Mucosa of descending colon (tissue), 3 donors: ENCODE measurements at regions not wholly inside any gene's neighbourhood (a gene's known extent, or its start where the extent isn't known, plus 50 kb on each side); places are given as distances from the start of the nearest gene placed in this dataset.

Source experiments
- ATAC-seq: fragments of 200-7000 bp; cut with Tn5 transposase; one replicate; pipeline ENCODE4 v1.9.1; 2020; ENCODE audit warnings: mild to moderate bottlenecking, moderate library complexity
- DNase-seq, 3 donors: peaks; one replicate each; pipeline ENCODE4 v3.0.0-alpha.2; 2020
- H3K36me3 ChIP-seq: fragments of 200-600 bp; one replicate; pipeline ENCODE4 v1.8.0; 2021; ENCODE audit warnings: low read depth, mild to moderate bottlenecking
- H3K4me1 ChIP-seq: fragments of 200-600 bp; one replicate; pipeline ENCODE4 v1.8.0; 2021; ENCODE audit warnings: low read depth, mild to moderate bottlenecking
- H3K4me3 ChIP-seq: fragments of 200-600 bp; one replicate; pipeline ENCODE4 v1.8.0; 2021; ENCODE audit warnings: mild to moderate bottlenecking
- H3K9me3 ChIP-seq: fragments of 200-600 bp; one replicate; pipeline ENCODE4 v1.8.0; 2021; ENCODE audit warnings: mild to moderate bottlenecking
- CTCF ChIP-seq: fragments of 200-600 bp; IDR thresholded peaks from one replicate; pipeline ENCODE4 v1.8.0; 2022; ENCODE audit warnings: antibody characterized with exemption, mild to moderate bottlenecking
- intact Hi-C, 2 donors: fragments of 100-400 bp; cut with DNase I in 1 of 2; cut with micrococcal nuclease in 1 of 2; formaldehyde crosslinking; loops; one replicate each; pipeline versions ENCODE4 v1.11.0 to v1.11.1; 2022; cut with DNase I, micrococcal nuclease
- donor health status: DM: no; HTN: no; CAD: no; lungs with moderate emphysema.
- donor health status: DM: no; HTN: no; CAD: no.
- donor health status: DM: no; HTN: yes; CAD: no.

DNA sequence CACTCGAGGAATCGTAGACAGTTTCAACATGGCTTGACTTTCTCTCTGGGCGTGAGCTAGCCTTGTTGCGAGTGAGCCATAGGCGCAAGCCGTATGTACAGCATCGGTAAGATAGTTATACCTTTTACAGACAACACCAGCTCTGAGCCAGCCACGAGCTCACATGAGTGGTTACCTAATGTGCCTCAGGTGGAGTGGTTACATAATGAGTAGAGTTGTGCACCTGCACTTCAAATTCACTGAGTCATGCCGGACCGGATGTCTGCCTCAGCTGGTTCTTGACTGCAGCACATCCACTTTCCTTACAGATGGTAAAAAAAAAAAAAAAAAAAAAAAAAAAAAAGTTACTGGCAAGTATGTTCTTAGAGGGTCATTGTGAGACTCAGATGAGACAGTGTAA, 360.4 kb upstream of the NR5A2 start:
- TF ChIP-seq CTCF, result no peak
- ATAC-seq, result no peak
- DNase-seq, result no peak
- no peaks in the 10 kb centered on the region for H3K36me3 ChIP-seq
- no peak overlapping the region for H3K4me3 ChIP-seq
- intact Hi-C loops, result no loop called here
- H3K9me3 ChIP-seq, result no peaks in the 10 kb centered on the region
- no peaks in the 10 kb centered on the region for H3K4me1 ChIP-seq

DNA sequence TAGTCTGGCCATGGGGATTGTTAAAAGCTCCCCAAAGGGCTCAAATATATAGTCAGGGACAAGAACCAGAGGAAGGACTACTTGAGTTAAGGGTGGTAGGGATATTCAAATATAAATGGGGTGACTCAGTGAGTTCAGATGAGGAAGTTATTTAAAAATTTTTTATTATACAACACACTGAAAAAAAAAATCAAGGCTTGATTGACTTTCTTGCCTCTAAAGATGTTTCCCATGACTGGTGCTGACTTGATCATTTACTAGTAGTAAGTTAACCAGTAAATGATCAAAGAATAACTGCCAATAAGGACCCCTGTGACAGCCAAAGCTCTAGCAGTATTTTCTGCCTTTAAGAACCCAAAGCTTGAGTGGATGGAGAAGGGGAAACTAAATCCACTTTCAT, 357.6 kb upstream of the NR5A2 start:
- H3K4me3 ChIP-seq, result no peak overlapping the region
- TF ChIP-seq CTCF, result no peak
- H3K36me3 ChIP-seq, result no peaks in the 10 kb centered on the region
- H3K9me3 ChIP-seq, result no peaks in the 10 kb centered on the region
- H3K4me1 ChIP-seq, result no peaks in the 10 kb centered on the region
- ATAC-seq (no peak), DNase-seq (no peak)
- intact Hi-C loops, result no loop called here

- intact Hi-C loops, result no loop called here
- ATAC-seq (no peak), DNase-seq (no peak)
- no peak for TF ChIP-seq CTCF
- Histone ChIP-seq H3K4me1 (no peaks in the 10 kb centered on the region), H3K9me3 (no peaks in the 10 kb centered on the region), H3K4me3 (no peak overlapping the region), H3K36me3 (no peaks in the 10 kb centered on the region)
These were observed 355.8 kb upstream of the NR5A2 start for GRCh38 chr1:199671684-199672083.

DNA sequence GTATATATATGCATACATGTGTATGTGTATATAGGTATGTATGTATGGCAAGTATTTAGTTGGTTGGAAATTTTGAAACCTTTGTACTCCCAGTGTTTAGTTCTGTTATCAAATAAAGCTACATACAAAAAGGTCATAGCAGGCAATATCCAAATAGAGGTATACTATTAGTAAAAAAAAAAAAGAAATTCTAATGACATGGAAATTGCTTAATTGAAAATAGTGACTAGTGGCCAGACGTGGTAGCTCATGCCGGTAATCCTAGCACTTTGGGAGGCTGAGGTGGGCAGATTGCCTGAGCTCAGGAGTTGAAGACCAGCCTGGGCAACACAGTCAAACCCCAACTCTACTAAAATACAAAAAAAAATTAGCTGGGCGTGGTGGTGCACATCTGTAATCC, 351.6 kb upstream of the NR5A2 start:
- TF ChIP-seq CTCF, result no peak
- no peaks in the 10 kb centered on the region for H3K36me3 ChIP-seq
- ATAC-seq, result no peak
- H3K9me3 ChIP-seq, result no peaks in the 10 kb centered on the region
- intact Hi-C loops, result no loop called here
- no peak overlapping the region for H3K4me3 ChIP-seq
- no peak for DNase-seq
- no peaks in the 10 kb centered on the region for H3K4me1 ChIP-seq

GRCh38 chr1:199678771-199679170, 348.7 kb upstream of the NR5A2 start:
- no peaks in the 10 kb centered on the region for H3K4me1 ChIP-seq
- no peak overlapping the region for H3K4me3 ChIP-seq
- intact Hi-C loops, result no loop called here
- H3K9me3 ChIP-seq, result no peaks in the 10 kb centered on the region
- no peak for TF ChIP-seq CTCF
- no peak for DNase-seq
- H3K36me3 ChIP-seq, result no peaks in the 10 kb centered on the region
- ATAC-seq, result no peak

DNA sequence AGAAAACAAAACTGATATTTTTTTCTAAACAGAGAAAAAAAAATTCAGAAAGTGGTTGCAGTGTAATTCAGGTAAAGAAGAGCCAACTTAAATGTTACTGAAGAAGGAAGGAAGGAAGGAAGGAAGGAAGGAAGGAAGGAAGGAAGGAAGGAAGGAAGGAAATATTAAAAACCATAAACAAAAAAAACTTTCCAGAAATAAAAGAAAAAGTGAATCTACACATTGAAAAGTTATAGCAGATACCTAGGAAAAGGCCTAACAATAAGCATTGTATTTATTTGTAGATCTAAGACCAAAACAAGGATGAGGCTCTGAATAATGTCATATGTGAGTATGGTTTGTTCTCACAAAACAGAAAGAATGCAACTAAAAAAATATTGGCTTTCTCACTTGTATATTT, 345.4 kb upstream of the NR5A2 start:
- intact Hi-C loops, result no loop called here
- no peaks in the 10 kb centered on the region for H3K9me3 ChIP-seq
- TF ChIP-seq CTCF, result no peak

More for the DNA sequence above, 345.4 kb upstream of the NR5A2 start:
- ATAC-seq, result no peak
- Histone ChIP-seq H3K4me3 (no peak overlapping the region), H3K4me1 (no peaks in the 10 kb centered on the region), H3K36me3 (no peaks in the 10 kb centered on the region)
- no peak for DNase-seq
